Stimulated activated CD4-positive, alpha-beta T cell treated with anti-CD3 and anti-CD28 coated beads, Interleukin-15, amount 100 ng/mL, for 1 hour (primary cell): ENCODE measurements at regions not wholly inside any gene's neighbourhood (a gene's known extent, or its start where the extent isn't known, plus 50 kb on each side); places are given as distances from the start of the nearest gene placed in this dataset.

ENCODE experiments used
- DNase-seq, 2 donors: peaks; one replicate each; pipeline ENCODE4 v3.0.0-alpha.2; 2020; ENCODE audit warnings: low read depth in 1 of 2, low spot score in 1 of 2

DNA sequence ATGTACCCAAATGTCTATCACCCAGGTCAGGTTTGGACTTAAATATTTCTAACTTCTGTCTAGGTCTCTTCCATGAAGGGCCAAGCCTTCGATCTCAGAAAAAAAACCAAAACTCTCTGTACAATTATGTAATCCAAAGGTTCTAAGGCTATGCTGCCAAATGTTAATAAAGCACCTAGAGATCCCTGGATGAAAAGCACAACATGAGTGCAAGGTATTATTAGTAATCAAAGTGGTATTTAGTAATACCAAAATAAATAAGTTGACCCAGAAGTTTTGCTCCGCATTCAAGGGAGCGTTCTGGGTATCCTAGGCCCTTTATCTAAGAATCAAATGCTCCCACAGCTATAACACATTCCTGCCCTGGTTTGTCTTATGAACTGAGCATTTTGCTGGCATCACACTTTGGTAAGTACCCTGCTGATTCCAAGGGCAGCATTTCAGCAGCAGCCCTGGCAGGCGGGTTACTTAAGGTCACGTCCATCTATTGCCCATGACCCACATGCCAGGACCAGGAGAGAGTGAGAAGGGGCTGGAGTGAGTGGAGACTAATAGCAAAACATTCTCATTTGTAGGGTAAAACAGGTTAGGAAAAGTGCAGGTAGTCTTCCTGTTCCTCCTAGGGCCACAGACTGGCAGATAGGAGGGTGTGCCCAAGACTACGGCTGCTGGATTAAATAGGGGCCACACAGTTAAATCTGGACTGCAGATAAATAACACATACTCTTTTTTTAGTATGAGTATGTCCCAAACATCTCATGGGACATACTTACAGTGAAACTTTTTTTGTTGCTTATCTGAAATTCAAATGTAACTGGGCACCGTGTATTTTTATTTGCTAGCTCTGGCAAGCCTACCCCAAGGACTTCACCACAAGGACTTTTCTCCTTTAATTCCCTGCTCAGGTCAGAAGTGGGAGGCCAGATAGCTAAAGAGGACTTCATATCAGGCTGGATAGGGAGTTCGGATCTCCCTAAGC is 76.0 kb upstream of the SNRK start:
- no peak for DNase-seq

- no peak for DNase-seq
Observed at GRCh38 chr3:43207628-43208085, 78.7 kb upstream of the SNRK start.

DNA sequence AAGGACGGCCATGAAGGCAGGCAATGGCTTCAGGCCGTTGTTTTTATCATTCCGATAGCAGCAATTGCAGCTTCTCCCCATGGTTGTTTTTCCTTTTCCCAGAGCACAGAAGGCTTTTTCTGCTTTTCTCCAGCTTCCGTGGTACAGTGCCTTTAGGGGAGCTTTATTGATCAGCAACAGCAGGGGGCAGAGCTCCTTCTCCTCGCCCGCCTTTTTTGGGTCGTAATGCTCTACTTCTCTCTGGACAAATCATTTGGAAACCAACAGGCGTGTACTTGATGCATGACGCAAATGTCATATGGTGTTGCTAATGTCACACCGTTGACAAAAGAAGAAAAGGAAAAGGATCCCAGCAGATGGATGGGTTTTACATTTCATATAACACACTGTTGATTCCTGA is 79.7 kb upstream of the SNRK start:
- no peak for DNase-seq

DNA sequence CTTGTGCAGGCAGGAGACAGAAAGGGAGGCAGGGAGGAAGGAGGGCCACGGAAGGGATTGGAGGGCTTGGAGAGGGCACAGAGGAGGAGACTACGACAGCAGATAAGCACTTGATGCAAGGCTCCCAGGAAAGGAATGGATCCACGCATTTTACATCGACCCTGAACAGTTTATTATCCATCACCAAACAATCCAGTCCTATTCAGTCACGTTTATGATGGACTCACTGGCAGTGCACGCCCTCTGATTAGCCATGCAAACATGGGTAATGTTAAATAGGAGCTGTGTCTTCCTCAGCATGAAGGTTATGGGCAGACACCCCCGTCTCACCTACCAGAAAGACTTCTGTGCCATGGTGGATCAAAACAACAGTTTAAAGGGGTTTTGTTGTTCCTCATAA is 80.2 kb upstream of the SNRK start:
- no peak for DNase-seq

DNA sequence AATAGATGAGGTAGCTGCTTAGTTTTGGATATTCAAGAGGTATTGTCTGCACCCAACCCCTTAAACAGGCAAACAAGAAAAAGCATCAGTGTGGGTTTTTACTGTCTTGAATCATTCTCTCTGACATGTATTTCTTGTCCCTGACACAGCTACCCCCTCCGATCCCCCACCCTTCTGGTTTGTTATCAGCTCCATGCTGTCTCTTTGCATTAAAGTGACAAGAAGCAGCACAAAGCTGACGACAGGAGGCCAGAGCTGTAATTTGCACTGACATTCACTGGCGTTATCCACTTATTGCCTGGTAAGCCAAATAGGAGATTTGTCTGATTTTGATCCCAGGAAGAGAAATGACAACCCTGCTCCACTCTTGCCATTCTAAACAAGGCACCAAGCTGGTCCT is 83.3 kb upstream of the SNRK start:
- DNase-seq, result no peak

- DNase-seq, result no peak
Observed at GRCh38 chr3:43201581-43201980, 84.8 kb upstream of the SNRK start.

DNA sequence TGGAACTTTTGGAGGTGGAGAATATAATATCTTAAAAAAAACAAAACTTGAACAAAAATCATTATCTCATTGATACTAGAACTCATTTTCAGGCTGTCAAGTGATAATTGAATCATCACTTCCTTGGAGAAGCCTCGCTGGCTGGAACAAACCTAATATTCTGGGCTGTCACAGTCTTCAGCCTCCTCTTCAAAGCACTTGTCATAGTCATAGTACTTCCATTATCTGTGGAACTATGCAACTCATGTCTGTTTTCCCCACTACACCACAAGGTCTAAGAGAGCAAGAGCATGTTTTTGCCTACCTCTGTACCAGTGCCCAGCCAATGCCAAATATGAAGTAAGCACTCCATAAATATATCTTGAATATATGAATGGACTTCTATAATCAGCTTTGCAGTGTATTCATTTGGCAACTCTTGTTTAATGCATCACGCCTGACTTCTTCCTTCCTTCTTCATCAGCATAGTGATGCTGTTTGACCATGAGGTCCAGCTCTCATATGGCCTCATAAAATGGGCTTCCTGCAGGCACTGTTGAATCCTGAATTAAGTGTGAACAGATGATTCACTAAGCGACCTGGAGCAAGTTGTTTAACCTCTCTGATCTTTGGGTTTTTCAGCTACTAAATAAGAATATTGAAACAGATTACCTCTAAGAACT is 86.6 kb upstream of the SNRK start:
- DNase-seq, result no peak

GRCh38 chr3:43198791-43199644 is 87.3 kb upstream of the SNRK start:
- no peak for DNase-seq

DNA sequence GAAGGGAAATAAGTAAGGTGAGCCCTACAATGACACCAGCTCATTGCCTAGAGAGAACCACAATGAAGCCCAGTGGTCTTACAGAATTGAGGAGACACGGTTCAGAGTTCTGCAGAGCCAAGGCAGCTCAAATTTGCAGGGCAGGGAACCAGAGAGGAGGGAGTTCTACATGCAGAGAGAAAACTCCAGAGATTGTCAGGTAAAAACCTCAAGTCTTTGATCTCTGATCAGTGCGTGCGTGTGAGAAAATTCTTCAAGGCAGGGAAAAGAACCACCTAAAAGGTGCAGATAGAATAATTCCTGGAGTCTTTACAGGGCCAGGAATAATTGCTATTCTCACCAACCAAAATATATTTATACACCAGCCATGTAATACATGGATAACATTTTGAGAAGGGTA is 88.0 kb upstream of the SNRK start:
- no peak for DNase-seq

- DNase-seq, result no peak
Observed at GRCh38 chr3:43197181-43197580, 89.2 kb upstream of the SNRK start.

- no peak for DNase-seq
Observed at GRCh38 chr3:43196721-43197120, 89.6 kb upstream of the SNRK start.

GRCh38 chr3:43195115-43195498 is 89.2 kb upstream of the POMGNT2 start:
- DNase-seq, result no peak

- DNase-seq, result no peak
Observed at GRCh38 chr3:43194490-43195114, 88.7 kb upstream of the POMGNT2 start.

GRCh38 chr3:43194069-43194468 is 88.2 kb upstream of the POMGNT2 start:
- DNase-seq, result no peak

DNA sequence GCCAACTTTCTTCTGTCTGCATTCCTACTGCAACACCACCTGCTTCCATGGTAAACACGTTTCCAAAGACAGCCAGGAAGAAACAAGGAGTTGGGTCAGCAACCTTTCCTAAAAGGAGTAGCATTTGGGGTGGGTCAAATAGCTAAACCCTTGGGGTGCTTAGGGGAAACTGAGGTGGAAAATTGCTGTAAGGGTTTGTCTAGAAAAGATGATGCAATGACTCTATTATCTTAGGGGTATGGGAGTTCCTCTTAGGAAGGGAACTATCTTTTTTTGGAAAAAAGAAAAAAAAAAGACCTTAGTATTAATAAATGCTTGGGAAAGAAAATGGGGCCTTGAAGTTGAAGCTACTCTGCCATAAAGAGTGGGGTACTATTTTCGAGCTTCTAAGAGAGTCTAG is 86.1 kb upstream of the POMGNT2 start:
- DNase-seq, result no peak

DNA sequence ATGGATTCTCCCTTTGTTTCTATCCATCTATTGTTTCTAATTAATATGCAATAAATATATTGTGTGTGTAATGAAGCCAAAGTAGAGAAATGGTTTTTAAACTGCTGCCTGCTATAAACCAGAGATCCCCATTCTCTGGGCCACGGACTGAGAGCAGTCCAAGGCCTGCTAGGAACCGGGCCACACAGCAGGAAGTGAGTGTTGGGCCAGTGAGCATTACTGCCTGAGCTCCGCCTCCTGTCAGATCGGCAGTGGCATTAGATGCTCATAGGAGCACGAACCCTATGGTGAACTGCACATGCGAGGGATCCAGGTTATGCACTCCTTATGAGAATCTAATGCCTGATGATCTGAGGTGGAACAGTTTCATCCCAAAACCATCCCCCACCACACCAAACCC is 85.2 kb upstream of the POMGNT2 start:
- DNase-seq, result no peak

GRCh38 chr3:43190670-43191069 is 84.8 kb upstream of the POMGNT2 start:
- DNase-seq, result no peak

GRCh38 chr3:43187836-43188479 is 82.1 kb upstream of the POMGNT2 start:
- no peak for DNase-seq

GRCh38 chr3:43185983-43186314 is 80.1 kb upstream of the POMGNT2 start:
- DNase-seq, result no peak

DNA sequence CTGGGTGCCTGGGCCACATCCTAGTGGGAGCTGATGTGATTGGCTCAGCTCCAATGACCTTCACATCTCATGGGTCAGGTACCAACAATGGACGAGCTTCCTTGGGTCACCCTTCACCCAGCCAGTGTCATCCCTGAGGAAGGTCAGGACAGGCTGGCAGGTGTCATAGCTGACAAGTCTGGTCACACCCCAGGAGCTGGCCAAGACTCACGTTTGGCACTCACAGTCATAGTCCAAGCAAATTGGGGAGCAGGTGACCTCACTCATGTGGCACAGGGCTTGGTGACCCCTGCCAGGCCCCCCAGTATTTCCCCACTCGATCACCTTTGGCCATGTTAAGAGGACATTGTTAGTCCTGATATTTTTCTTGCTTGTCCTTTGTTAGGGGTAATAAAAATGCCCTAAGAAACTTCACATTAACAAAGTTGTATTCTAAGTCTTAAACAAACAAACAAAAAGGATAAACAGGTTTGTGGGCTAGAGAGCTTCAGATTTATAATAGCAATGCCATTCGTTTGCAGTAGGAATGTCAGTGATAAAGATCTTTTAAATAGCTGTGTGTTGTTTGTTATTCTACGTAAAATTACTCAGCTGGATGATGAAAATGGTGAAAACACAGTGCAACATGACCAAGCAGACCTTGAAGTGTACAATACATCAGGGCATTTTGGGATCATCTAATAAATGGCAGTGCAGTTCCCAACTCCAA is 79.5 kb upstream of the POMGNT2 start:
- DNase-seq, result no peak
